ENCODE measurements at regions not wholly inside any gene's neighbourhood (a gene's known extent, or its start where the extent isn't known, plus 50 kb on each side); places are given as distances from the start of the nearest gene placed in this dataset.
A peak's percentile ranks its signal among the peaks of the same experiment; 100 is the strongest.

DNA sequence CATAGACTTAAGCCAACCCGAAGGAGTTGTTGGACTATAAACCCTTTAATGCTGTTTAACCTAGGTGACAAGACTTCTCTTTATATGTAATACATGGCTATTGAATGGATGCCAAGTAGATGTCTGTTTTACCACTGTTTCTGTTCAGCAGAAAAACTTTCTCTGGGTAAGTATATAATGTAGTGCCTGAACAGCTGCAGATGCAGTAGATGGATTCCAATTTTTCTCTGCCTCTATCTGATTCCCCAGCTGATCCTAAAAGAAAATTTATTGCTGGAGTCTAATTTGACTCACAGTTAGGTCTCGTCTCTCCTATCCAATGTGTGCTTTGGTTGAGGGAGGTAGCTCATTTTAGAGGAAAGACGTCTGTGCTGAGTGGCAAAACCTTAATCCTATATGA lies 256.5 kb upstream of the CBLB start:
- no peak overlapping the region for H3K27ac Mint-ChIP-seq (ENCODE audit: unreplicated experiment)
- TF ChIP-seq CTCF (IDR thresholded peaks at IDR 0.05; ENCODE audit: unreplicated experiment), result no peak

GRCh38 chr3:106126067-106126845 lies 257.4 kb upstream of the CBLB start:
- H3K4me3 Mint-ChIP-seq (ENCODE audit: unreplicated experiment), result no peak overlapping the region

More for the DNA sequence above, 256.5 kb upstream of the CBLB start:
- Mint-ChIP-seq H3K27me3 (ENCODE audit: unreplicated experiment) (no peaks in the 10 kb centered on the region), H3K9me3 (ENCODE audit: unreplicated experiment) (no peaks in the 10 kb centered on the region), H3K4me1 (ENCODE audit: unreplicated experiment) (peaks cover 5% of the 10 kb centered on the region), H3K4me3 (ENCODE audit: unreplicated experiment) (no peak overlapping the region), H3K36me3 (ENCODE audit: low read depth, unreplicated experiment) (no peaks in the 10 kb centered on the region)
- no peak for DNase-seq (ENCODE audit: low spot score)

GRCh38 chr3:106126846-106127235 lies 258.0 kb upstream of the CBLB start:
- peaks cover 13% of the 10 kb centered on the region for H3K4me1 Mint-ChIP-seq (ENCODE audit: unreplicated experiment)
- no peak overlapping the region for H3K4me3 Mint-ChIP-seq (ENCODE audit: unreplicated experiment)
- H3K27ac Mint-ChIP-seq (ENCODE audit: unreplicated experiment), result no peak overlapping the region
- no peak for DNase-seq (ENCODE audit: low spot score)
- no peaks in the 10 kb centered on the region for H3K27me3 Mint-ChIP-seq (ENCODE audit: unreplicated experiment)
- H3K9me3 Mint-ChIP-seq (ENCODE audit: unreplicated experiment), result no peaks in the 10 kb centered on the region
- H3K36me3 Mint-ChIP-seq (ENCODE audit: low read depth, unreplicated experiment), result no peaks in the 10 kb centered on the region
- TF ChIP-seq CTCF (IDR thresholded peaks at IDR 0.05; ENCODE audit: unreplicated experiment), result no peak

More at GRCh38 chr3:106126067-106126845, 257.4 kb upstream of the CBLB start:
- Mint-ChIP-seq H3K4me1 (ENCODE audit: unreplicated experiment) (peaks cover 11% of the 10 kb centered on the region), H3K36me3 (ENCODE audit: low read depth, unreplicated experiment) (no peaks in the 10 kb centered on the region), H3K27me3 (ENCODE audit: unreplicated experiment) (no peaks in the 10 kb centered on the region), H3K27ac (ENCODE audit: unreplicated experiment) (no peak overlapping the region), H3K9me3 (ENCODE audit: unreplicated experiment) (no peaks in the 10 kb centered on the region)
- TF ChIP-seq CTCF (IDR thresholded peaks at IDR 0.05; ENCODE audit: unreplicated experiment), result no peak
- no peak for DNase-seq (ENCODE audit: low spot score)

GRCh38 chr3:106129939-106130338 lies 261.1 kb upstream of the CBLB start:
- Mint-ChIP-seq H3K4me3 (ENCODE audit: unreplicated experiment) (no peak overlapping the region), H3K4me1 (ENCODE audit: unreplicated experiment) (peaks cover 13% of the 10 kb centered on the region), H3K27me3 (ENCODE audit: unreplicated experiment) (no peaks in the 10 kb centered on the region), H3K36me3 (ENCODE audit: low read depth, unreplicated experiment) (no peaks in the 10 kb centered on the region), H3K27ac (ENCODE audit: unreplicated experiment) (no peak overlapping the region), H3K9me3 (ENCODE audit: unreplicated experiment) (no peaks in the 10 kb centered on the region)
- TF ChIP-seq CTCF (IDR thresholded peaks at IDR 0.05; ENCODE audit: unreplicated experiment), result no peak
- no peak for DNase-seq (ENCODE audit: low spot score)

DNA sequence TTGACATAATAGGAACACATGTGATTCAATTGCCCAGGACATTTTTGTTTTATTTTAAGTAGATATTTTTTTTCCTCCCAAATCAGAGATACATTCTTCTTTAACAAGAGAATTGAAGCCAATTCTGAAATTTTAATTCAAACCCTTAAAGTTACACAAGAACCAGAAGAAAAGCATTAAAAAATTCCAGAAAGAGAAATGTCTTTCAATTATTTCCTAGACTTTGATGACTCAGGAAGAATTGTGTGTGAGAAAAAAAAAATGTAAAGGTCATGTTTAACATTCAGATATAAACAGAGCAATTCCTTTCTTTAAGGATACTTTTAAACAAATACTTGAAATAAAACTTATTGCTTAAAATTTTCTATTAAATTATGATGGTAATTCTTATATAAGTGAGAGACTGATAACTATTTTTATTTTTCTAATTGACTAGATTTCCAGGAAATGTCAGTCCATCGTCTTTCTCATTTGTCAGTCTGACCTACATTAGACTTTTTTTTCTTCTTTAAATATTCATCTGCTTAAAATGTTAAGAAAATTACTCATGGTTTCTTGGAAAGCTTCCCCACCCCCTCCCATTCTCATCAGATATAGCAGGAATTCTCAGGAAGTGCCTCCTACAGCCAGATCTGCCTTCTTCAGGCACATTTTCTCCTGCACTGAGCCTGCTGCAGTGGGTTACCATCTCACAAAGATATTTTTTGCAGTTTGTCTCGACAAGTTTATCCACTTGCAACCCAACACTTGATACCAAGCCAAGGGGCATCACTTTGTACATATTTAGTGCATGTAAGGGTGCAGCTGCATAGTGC lies 261.8 kb upstream of the CBLB start:
- no peaks in the 10 kb centered on the region for H3K36me3 Mint-ChIP-seq (ENCODE audit: low read depth, unreplicated experiment)
- DNase-seq (ENCODE audit: low spot score), result no peak
- peak overlapping the region; percentile 6 for H3K27ac Mint-ChIP-seq (ENCODE audit: unreplicated experiment)
- H3K9me3 Mint-ChIP-seq (ENCODE audit: unreplicated experiment), result no peaks in the 10 kb centered on the region
- peaks cover 13% of the 10 kb centered on the region for H3K4me1 Mint-ChIP-seq (ENCODE audit: unreplicated experiment)
- H3K4me3 Mint-ChIP-seq (ENCODE audit: unreplicated experiment), result no peak overlapping the region
- no peak for TF ChIP-seq CTCF (IDR thresholded peaks at IDR 0.05; ENCODE audit: unreplicated experiment)
- no peaks in the 10 kb centered on the region for H3K27me3 Mint-ChIP-seq (ENCODE audit: unreplicated experiment)

Measured in endothelial cell (in vitro differentiated cells).